Subcutaneous abdominal adipose tissue (tissue), 5 donors: ENCODE measurements at regions not wholly inside any gene's neighbourhood (a gene's known extent, or its start where the extent isn't known, plus 50 kb on each side); places are given as distances from the start of the nearest gene placed in this dataset.
"Not testable (repeated sequence)": the region's sequence is repeated elsewhere in the genome, so short reads cannot be mapped to it uniquely, and the experiment has no call there.

ENCODE experiments used
- H3K27ac ChIP-seq: one replicate; pipeline ENCODE4 v1.7.0; 2013; ENCODE audit warnings: low read depth, mild to moderate bottlenecking, inconsistent platforms, low read length, moderate library complexity
- H3K27me3 ChIP-seq, 5 donors: one replicate each; pipeline ENCODE4 v1.7.0; 2013; ENCODE audit warnings: low read length in 5 of 5, inconsistent platforms in 1 of 5; ENCODE audit not compliant: control insufficient read depth in 5 of 5, insufficient read depth in 4 of 5
- H3K36me3 ChIP-seq, 5 donors: one replicate each; pipeline ENCODE4 v1.7.0; 2013; ENCODE audit warnings: low read length in 5 of 5; ENCODE audit not compliant: control insufficient read depth in 5 of 5, insufficient read depth in 5 of 5
- H3K4me1 ChIP-seq, 5 donors: one replicate each; pipeline ENCODE4 v1.7.0; 2013; ENCODE audit warnings: low read length in 5 of 5, mild to moderate bottlenecking in 3 of 5, moderate library complexity in 1 of 5; ENCODE audit not compliant: control insufficient read depth in 5 of 5, insufficient read depth in 5 of 5
- H3K4me3 ChIP-seq, 5 donors: one replicate each; pipeline ENCODE4 v1.7.0; 2013; ENCODE audit warnings: low read length in 5 of 5, low read depth in 1 of 5
- H3K9ac ChIP-seq, 5 donors: one replicate each; pipeline ENCODE4 v1.7.0; 2013; ENCODE audit warnings: low read length in 5 of 5, mild to moderate bottlenecking in 4 of 5, moderate library complexity in 3 of 5
- H3K9me3 ChIP-seq, 5 donors: one replicate each; pipeline ENCODE4 v1.7.0; 2013; ENCODE audit warnings: low read length in 5 of 5; ENCODE audit not compliant: control insufficient read depth in 5 of 5
- donor health status: healthy.
- donor health status: healthy.
- donor health status: healthy.
- donor health status: healthy.
- donor health status: healthy.

GRCh38 chr4:75169020-75169419 is 236.1 kb downstream of the PARM1 start:
- H3K4me1 ChIP-seq: no peaks in the 10 kb centered on the region
- no peak overlapping the region for H3K4me3 ChIP-seq
- H3K27ac ChIP-seq: no peak overlapping the region
- H3K36me3 ChIP-seq: no peaks in the 10 kb centered on the region
- no peaks in the 10 kb centered on the region for H3K27me3 ChIP-seq
- H3K9me3 ChIP-seq: peaks cover 0 to 7% (median 0%) of the 10 kb centered on the region in 5 donors
- H3K9ac ChIP-seq: no peak overlapping the region

- no peak overlapping the region for H3K4me3 ChIP-seq
- H3K27me3 ChIP-seq: no peaks in the 10 kb centered on the region
- no peak overlapping the region for H3K9ac ChIP-seq
- no peak overlapping the region for H3K27ac ChIP-seq
- no peaks in the 10 kb centered on the region for H3K4me1 ChIP-seq
- H3K9me3 ChIP-seq: peaks cover 0 to 7% (median 0%) of the 10 kb centered on the region in 5 donors
- H3K36me3 ChIP-seq: no peaks in the 10 kb centered on the region
Measured at GRCh38 chr4:75168548-75168947, 235.6 kb downstream of the PARM1 start.

- H3K4me1 ChIP-seq, H3K9ac ChIP-seq, H3K27ac ChIP-seq, H3K27me3 ChIP-seq, H3K4me3 ChIP-seq, H3K36me3 ChIP-seq, H3K9me3 ChIP-seq: not testable (repeated sequence)
Measured at GRCh38 chr4:75165100-75165499, 232.2 kb downstream of the PARM1 start.

DNA sequence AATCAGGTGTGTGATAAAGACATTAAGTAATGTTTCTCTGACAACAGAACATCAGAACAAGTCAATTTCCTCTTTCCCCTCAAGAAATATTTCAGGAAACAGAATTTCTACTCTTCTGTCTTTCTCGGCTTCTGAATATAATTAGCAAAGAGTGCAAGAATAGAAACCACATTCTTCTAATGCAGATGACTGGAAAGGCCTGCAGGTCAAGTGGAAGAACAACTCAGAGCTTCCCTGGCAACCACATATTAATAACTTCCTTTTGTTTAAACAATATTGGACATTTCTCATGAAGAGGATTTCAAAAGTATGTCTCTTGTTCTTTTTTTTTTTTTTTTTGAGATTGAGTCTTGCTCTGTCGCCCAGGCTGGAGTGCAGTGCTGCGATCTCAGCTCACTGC is 225.5 kb downstream of the PARM1 start:
- Histone ChIP-seq H3K4me1 (no peaks in the 10 kb centered on the region), H3K27me3 (no peaks in the 10 kb centered on the region), H3K27ac (no peak overlapping the region), H3K4me3 (no peak overlapping the region), H3K9ac (no peak overlapping the region), H3K9me3 (peaks cover 4 to 17% (median 10%) of the 10 kb centered on the region in 5 donors), H3K36me3 (no peaks in the 10 kb centered on the region)

DNA sequence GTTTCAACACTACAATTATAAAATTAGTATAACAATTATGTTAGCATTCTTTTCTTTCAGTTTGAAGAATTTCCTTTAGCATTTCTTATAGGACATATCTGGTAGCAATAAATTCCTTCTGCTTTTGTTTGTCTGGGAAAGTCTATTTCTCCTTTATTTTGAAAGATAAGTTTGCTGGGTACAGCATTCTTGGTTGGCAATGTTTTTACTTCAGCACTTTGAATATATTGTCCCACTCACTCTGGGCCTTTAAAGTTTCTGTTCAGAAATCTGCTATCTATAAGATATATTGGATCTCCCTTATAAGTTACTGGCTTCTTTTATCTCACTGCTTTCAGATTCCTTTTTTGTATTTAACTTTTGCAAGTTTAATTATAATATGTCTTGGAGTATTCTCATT is 222.1 kb downstream of the PARM1 start:
- Histone ChIP-seq H3K9me3 (peaks cover 4 to 17% (median 10%) of the 10 kb centered on the region in 5 donors), H3K27ac (no peak overlapping the region), H3K4me3 (no peak overlapping the region), H3K36me3 (no peaks in the 10 kb centered on the region), H3K27me3 (no peaks in the 10 kb centered on the region), H3K4me1 (no peaks in the 10 kb centered on the region), H3K9ac (no peak overlapping the region)

DNA sequence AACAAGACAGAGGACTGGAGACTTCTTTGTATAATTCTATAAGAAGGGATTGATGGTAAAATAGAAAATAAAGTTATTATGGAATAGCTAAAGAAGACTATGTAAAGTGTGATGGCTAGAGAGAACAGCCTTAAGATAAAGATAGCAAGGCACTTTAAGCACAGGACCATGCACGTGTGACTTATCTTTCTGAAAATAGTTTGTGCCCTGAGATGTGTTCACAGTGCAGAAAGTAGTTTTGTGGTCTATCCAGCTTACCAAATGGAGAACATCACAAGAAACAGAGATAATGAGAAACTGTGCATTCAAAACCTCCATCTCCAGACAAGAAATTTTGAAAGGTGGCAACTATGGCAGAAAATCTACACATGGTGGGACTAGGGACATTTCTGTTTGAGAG is 213.3 kb downstream of the PARM1 start:
- H3K36me3 ChIP-seq: no peaks in the 10 kb centered on the region
- no peaks in the 10 kb centered on the region for H3K4me1 ChIP-seq
- H3K27ac ChIP-seq: no peak overlapping the region
- no peak overlapping the region for H3K4me3 ChIP-seq
- H3K9me3 ChIP-seq: no peaks in the 10 kb centered on the region
- no peaks in the 10 kb centered on the region for H3K27me3 ChIP-seq
- no peak overlapping the region for H3K9ac ChIP-seq

DNA sequence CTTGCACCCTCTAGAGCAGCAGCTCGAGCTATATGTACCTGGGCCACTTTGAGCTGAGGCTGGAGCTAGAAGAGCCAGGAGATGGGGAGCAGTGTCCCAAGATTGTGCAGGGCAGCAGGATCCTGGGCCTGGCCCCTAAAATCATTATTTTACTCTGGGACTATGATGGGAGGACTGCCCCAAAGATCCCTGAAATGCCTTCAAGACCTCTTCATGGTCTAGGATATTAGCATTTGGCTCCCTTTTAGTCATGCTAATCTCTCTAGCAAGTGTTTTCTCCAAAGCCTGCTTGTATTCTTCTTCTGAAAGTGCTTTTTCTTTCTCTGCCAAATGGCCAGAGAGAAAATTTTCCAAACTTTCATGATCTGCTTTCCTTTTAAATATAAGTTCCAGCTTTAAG is 211.6 kb downstream of the PARM1 start:
- Histone ChIP-seq H3K4me1 (no peaks in the 10 kb centered on the region), H3K27ac (no peak overlapping the region), H3K27me3 (no peaks in the 10 kb centered on the region), H3K36me3 (no peaks in the 10 kb centered on the region), H3K9ac (no peak overlapping the region), H3K4me3 (no peak overlapping the region), H3K9me3 (no peaks in the 10 kb centered on the region)

DNA sequence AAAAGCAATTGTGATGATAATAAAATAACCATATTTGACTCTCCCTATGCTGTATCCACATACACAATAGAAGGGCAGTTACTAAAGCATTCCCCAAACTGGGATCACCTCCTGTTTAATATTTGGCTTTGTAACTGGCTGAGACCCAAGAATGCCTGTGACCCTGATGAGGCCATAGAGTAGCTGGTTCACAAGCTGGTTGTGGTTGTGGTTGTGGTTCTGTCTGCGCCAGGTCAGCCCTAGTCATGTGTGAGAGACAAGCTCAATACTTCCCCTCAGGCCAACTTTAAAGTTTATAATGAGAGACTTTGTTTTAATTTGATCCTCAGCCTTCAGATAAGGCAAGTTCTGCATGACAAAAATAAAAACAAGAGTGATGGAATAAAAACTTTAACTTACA is 209.9 kb downstream of the PARM1 start:
- Histone ChIP-seq H3K4me3 (no peak overlapping the region), H3K4me1 (no peaks in the 10 kb centered on the region), H3K9me3 (no peaks in the 10 kb centered on the region), H3K27ac (no peak overlapping the region), H3K27me3 (no peaks in the 10 kb centered on the region), H3K36me3 (no peaks in the 10 kb centered on the region), H3K9ac (no peak overlapping the region)

DNA sequence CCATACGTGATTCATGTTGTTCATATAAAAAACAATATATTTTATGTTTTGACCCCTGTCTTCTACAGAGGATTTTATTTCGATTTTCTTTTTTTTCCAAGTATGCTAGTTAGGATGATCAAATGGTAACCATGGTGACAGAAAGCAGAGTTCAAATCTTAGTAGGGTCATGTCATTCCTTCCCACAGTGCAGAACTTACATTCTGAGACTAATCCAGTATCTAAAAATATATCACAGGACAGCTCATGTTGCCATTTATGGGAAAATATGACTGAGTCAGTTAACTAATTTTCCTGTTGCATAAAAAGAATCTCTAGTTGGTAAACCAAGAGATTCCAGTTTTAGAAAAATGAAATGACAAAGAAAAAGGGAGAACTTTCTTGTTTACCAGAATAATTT is 209.5 kb downstream of the PARM1 start:
- Histone ChIP-seq H3K36me3 (no peaks in the 10 kb centered on the region), H3K9ac (no peak overlapping the region), H3K4me3 (no peak overlapping the region), H3K9me3 (no peaks in the 10 kb centered on the region), H3K27me3 (no peaks in the 10 kb centered on the region), H3K4me1 (no peaks in the 10 kb centered on the region), H3K27ac (no peak overlapping the region)

DNA sequence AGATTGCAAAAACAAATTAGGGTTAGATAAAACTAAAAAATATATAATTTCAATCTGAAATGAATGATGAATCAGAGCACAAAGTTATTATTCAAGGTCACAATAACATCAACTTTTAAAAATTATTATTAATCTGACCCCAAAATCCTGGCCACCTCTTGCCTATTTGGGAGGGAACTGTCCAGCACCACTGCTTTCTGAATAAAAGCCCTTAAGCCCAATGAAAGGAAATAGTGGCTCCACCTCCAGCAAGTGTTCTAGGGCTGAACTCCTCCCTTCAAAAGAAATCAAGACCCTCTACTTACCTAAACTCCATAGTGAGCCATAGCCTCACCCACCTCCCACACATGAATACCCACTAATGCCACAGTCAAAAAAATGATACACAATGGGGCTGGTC is 208.2 kb downstream of the PARM1 start:
- Histone ChIP-seq H3K4me1 (no peaks in the 10 kb centered on the region), H3K4me3 (no peak overlapping the region), H3K27me3 (no peaks in the 10 kb centered on the region), H3K36me3 (no peaks in the 10 kb centered on the region), H3K9ac (no peak overlapping the region), H3K27ac (no peak overlapping the region), H3K9me3 (no peaks in the 10 kb centered on the region)

DNA sequence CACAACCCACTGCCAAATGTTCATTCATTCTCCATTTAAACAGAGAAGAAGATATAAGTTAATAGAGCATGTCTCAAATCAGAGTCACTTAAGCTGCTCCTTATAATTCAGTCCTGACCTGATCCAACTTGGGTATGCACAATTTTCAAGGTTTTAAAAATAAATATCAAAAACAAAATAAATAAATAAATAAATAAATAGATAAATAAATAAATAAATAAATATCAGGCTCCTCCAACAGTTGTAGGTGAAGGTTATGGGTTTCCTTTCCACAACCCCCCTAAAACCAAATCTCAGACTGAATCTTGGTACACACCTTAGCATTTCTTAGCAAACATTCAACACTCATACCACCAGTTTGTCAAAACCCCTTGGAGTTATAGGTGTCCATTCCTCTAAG is 204.4 kb downstream of the PARM1 start:
- Histone ChIP-seq H3K9ac (no peak overlapping the region), H3K27me3 (no peaks in the 10 kb centered on the region), H3K36me3 (no peaks in the 10 kb centered on the region), H3K4me3 (no peak overlapping the region), H3K9me3 (no peaks in the 10 kb centered on the region), H3K4me1 (peaks cover 0 to 8% (median 0%) of the 10 kb centered on the region in 5 donors), H3K27ac (no peak overlapping the region)
